HEK293 (cell line): ENCODE measurements at regions not wholly inside any gene's neighbourhood (a gene's known extent, or its start where the extent isn't known, plus 50 kb on each side); places are given as distances from the start of the nearest gene placed in this dataset.

Experiments
- CTCF ChIA-PET: fragments of 350-600 bp; formaldehyde crosslinking; extraction: SDS; loops from one replicate; lab custom pipeline; 2021; ENCODE audit warnings: antibody characterized with exemption; lab: Yijun Ruan, JAX
- POLR2A ChIA-PET: fragments of 300-600 bp; formaldehyde crosslinking; extraction: SDS; loops from one replicate; lab custom pipeline; 2020; ENCODE audit warnings: antibody characterized with exemption, inconsistent platforms; lab: Yijun Ruan, JAX
- H3K27ac ChIP-seq: fragments of 200-500 bp; sonication (Bioruptor generic); 2 replicates; pipeline ENCODE4 v1.5.1; 2014; ENCODE audit warnings: low read depth, low read length, control low read depth, inconsistent platforms; ENCODE audit errors: extremely low read depth
- H3K36me3 ChIP-seq, 2 experiments: fragments of 200-500 bp in 1 of 2; sonication (Bioruptor generic) in 1 of 2; 1 replicate in 1 of 2; 2 replicates in 1 of 2; pipeline ENCODE4 v1.5.1; 2014 to 2017; ENCODE audit warnings: inconsistent platforms in 2 of 2, low read length in 2 of 2; ENCODE audit not compliant: control insufficient read depth in 2 of 2, insufficient read depth in 1 of 2
- H3K4me1 ChIP-seq: fragments of 200-500 bp; sonication (Bioruptor generic); 2 replicates; pipeline ENCODE4 v1.5.1; 2014; ENCODE audit warnings: mild to moderate bottlenecking, low read length, inconsistent platforms; ENCODE audit not compliant: control insufficient read depth, insufficient read depth
- H3K4me3 ChIP-seq: 2 replicates; pipeline ENCODE4 v1.5.1; 2011; ENCODE audit warnings: low read depth, mild to moderate bottlenecking, control low read depth, low read length, moderate library complexity
- H3K9me3 ChIP-seq: fragments of 200-500 bp; sonication (Bioruptor generic); 2 replicates; pipeline ENCODE4 v1.5.1; 2014; ENCODE audit warnings: low read depth, low read length, inconsistent platforms; ENCODE audit not compliant: control insufficient read depth, insufficient read depth
- EGR2 ChIP-seq: fragments of 450-650 bp; formaldehyde crosslinking; IDR thresholded peaks from 2 replicates; pipeline ENCODE4 v1.5.1; 2016; ENCODE audit warnings: low read depth, missing biosample characterization, missing genetic modification characterization
- FEZF1 ChIP-seq: fragments of 450-650 bp; formaldehyde crosslinking; IDR thresholded peaks from 2 replicates; pipeline ENCODE4 v1.5.1; 2016; ENCODE audit warnings: missing biosample characterization, missing genetic modification characterization
- MEIS1 ChIP-seq: sonication (generic); formaldehyde crosslinking; IDR thresholded peaks from 2 replicates; pipeline ENCODE4 v1.8.1; 2022; ENCODE audit warnings: missing genetic modification reagents, mild to moderate bottlenecking, borderline replicate concordance
- SETDB1 ChIP-seq: IDR thresholded peaks from one replicate; pipeline ENCODE4 v1.6.1; 2017; ENCODE audit warnings: mild to moderate bottlenecking, low read length, moderate library complexity, mixed read lengths; ENCODE audit not compliant: insufficient read length
- ZBTB17 ChIP-seq: fragments of 450-650 bp; formaldehyde crosslinking; IDR thresholded peaks from 2 replicates; pipeline ENCODE4 v1.5.1; 2016; ENCODE audit warnings: missing biosample characterization, missing genetic modification characterization
- ZFP3 ChIP-seq: fragments of 450-650 bp; formaldehyde crosslinking; IDR thresholded peaks from 2 replicates; pipeline ENCODE4 v1.5.1; 2016; ENCODE audit warnings: low read depth, missing biosample characterization, missing genetic modification characterization
- ZNF138 ChIP-seq: fragments of 450-650 bp; formaldehyde crosslinking; IDR thresholded peaks from 2 replicates; pipeline ENCODE4 v1.5.1; 2016; ENCODE audit warnings: missing biosample characterization, missing genetic modification characterization, borderline replicate concordance
- ZNF248 ChIP-seq: fragments of 450-650 bp; formaldehyde crosslinking; IDR thresholded peaks from 2 replicates; pipeline ENCODE4 v1.5.1; 2017; ENCODE audit warnings: missing biosample characterization, missing genetic modification characterization
- ZNF311 ChIP-seq: fragments of 450-650 bp; formaldehyde crosslinking; IDR thresholded peaks from 2 replicates; pipeline ENCODE4 v1.5.1; 2017; ENCODE audit warnings: missing biosample characterization, missing genetic modification characterization, borderline replicate concordance
- ZNF324 ChIP-seq: fragments of 450-650 bp; formaldehyde crosslinking; IDR thresholded peaks from 2 replicates; pipeline ENCODE4 v1.5.1; 2016; ENCODE audit warnings: missing biosample characterization, missing genetic modification characterization
- ZNF561 ChIP-seq: fragments of 450-650 bp; IDR thresholded peaks from 2 replicates; pipeline ENCODE4 v1.5.1; 2018; ENCODE audit warnings: missing biosample characterization, missing genetic modification characterization, borderline replicate concordance
- ZNF571 ChIP-seq: fragments of 450-650 bp; formaldehyde crosslinking; IDR thresholded peaks from 2 replicates; pipeline ENCODE4 v1.5.0; 2017; ENCODE audit warnings: missing biosample characterization, missing genetic modification characterization
- TF ChIP-seq, protein P1 (sequence below): fragments of 450-650 bp; formaldehyde crosslinking; IDR thresholded peaks from 2 replicates; pipeline ENCODE4 v1.5.1; 2017; ENCODE audit warnings: missing biosample characterization, missing genetic modification characterization
- TF ChIP-seq, protein P2 (sequence below): fragments of 450-650 bp; formaldehyde crosslinking; IDR thresholded peaks from 2 replicates; pipeline ENCODE4 v1.5.1; 2016; ENCODE audit warnings: missing biosample characterization, missing genetic modification characterization, borderline replicate concordance
- TF ChIP-seq, protein P3 (sequence below): fragments of 450-650 bp; formaldehyde crosslinking; IDR thresholded peaks from 2 replicates; pipeline ENCODE4 v1.5.1; 2016; ENCODE audit warnings: missing biosample characterization, missing genetic modification characterization
- TF ChIP-seq, protein P4 (sequence below): fragments of 450-650 bp; formaldehyde crosslinking; IDR thresholded peaks from 2 replicates; pipeline ENCODE4 v1.5.1; 2017; ENCODE audit warnings: missing biosample characterization, mild to moderate bottlenecking, missing genetic modification characterization, moderate library complexity
- TF ChIP-seq, protein P5 (sequence below): fragments of 450-650 bp; formaldehyde crosslinking; optimal IDR thresholded peaks from 2 replicates; pipeline ENCODE3; 2016; ENCODE audit warnings: missing biosample characterization, mild to moderate bottlenecking, missing genetic modification characterization
- TF ChIP-seq, protein P6 (sequence below): fragments of 450-650 bp; IDR thresholded peaks from 2 replicates; pipeline ENCODE4 v1.5.1; 2018; ENCODE audit warnings: missing biosample characterization, mild to moderate bottlenecking, missing genetic modification characterization

DNA sequence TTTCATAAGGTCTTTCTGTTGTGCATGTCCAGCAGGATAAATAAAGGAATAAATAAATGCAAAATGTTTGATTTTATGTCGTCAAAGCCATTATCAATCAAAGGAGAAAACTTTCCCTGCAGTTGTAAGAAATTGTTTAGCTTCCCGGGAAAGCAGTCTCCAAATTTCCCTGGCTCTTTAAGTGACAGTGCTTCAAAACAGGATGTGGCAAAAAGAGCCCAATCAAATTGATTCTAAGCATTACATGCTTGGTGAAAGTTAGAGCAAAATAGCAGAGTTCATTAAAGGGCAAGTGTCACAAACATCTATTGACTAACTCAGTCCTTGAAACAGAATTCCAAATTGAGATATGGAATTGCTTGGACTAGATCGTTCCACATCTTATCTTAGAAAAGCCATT, 704.1 kb downstream of the PRELID2 start (continued):
- TF ChIP-seq ZFP3 (tag by site-specific recombination) (no peak), ZNF561 (no peak), ZNF311 (tag by site-specific recombination) (no peak), MEIS1 (no peak), ZNF248 (tag by site-specific recombination) (no peak), FEZF1 (tag by site-specific recombination) (no peak), ZNF138 (no peak), EGR2 (tag by site-specific recombination) (no peak), ZBTB17 (tag by site-specific recombination) (no peak), ZNF324 (tag by site-specific recombination) (no peak)
- TF ChIP-seq, protein P1, sequence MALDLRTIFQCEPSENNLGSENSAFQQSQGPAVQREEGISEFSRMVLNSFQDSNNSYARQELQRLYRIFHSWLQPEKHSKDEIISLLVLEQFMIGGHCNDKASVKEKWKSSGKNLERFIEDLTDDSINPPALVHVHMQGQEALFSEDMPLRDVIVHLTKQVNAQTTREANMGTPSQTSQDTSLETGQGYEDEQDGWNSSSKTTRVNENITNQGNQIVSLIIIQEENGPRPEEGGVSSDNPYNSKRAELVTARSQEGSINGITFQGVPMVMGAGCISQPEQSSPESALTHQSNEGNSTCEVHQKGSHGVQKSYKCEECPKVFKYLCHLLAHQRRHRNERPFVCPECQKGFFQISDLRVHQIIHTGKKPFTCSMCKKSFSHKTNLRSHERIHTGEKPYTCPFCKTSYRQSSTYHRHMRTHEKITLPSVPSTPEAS (tag by site-specific recombination): no peak
- TF ChIP-seq, protein P2, sequence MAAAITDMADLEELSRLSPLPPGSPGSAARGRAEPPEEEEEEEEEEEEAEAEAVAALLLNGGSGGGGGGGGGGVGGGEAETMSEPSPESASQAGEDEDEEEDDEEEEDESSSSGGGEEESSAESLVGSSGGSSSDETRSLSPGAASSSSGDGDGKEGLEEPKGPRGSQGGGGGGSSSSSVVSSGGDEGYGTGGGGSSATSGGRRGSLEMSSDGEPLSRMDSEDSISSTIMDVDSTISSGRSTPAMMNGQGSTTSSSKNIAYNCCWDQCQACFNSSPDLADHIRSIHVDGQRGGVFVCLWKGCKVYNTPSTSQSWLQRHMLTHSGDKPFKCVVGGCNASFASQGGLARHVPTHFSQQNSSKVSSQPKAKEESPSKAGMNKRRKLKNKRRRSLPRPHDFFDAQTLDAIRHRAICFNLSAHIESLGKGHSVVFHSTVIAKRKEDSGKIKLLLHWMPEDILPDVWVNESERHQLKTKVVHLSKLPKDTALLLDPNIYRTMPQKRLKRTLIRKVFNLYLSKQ (tag by site-specific recombination): no peak
- TF ChIP-seq, protein P3, sequence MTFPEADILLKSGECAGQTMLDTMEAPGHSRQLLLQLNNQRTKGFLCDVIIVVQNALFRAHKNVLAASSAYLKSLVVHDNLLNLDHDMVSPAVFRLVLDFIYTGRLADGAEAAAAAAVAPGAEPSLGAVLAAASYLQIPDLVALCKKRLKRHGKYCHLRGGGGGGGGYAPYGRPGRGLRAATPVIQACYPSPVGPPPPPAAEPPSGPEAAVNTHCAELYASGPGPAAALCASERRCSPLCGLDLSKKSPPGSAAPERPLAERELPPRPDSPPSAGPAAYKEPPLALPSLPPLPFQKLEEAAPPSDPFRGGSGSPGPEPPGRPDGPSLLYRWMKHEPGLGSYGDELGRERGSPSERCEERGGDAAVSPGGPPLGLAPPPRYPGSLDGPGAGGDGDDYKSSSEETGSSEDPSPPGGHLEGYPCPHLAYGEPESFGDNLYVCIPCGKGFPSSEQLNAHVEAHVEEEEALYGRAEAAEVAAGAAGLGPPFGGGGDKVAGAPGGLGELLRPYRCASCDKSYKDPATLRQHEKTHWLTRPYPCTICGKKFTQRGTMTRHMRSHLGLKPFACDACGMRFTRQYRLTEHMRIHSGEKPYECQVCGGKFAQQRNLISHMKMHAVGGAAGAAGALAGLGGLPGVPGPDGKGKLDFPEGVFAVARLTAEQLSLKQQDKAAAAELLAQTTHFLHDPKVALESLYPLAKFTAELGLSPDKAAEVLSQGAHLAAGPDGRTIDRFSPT (tag by site-specific recombination): no peak
- TF ChIP-seq, protein P4, sequence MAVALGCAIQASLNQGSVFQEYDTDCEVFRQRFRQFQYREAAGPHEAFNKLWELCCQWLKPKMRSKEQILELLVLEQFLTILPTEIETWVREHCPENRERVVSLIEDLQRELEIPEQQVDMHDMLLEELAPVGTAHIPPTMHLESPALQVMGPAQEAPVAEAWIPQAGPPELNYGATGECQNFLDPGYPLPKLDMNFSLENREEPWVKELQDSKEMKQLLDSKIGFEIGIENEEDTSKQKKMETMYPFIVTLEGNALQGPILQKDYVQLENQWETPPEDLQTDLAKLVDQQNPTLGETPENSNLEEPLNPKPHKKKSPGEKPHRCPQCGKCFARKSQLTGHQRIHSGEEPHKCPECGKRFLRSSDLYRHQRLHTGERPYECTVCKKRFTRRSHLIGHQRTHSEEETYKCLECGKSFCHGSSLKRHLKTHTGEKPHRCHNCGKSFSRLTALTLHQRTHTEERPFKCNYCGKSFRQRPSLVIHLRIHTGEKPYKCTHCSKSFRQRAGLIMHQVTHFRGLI (tag by site-specific recombination): no peak

DNA sequence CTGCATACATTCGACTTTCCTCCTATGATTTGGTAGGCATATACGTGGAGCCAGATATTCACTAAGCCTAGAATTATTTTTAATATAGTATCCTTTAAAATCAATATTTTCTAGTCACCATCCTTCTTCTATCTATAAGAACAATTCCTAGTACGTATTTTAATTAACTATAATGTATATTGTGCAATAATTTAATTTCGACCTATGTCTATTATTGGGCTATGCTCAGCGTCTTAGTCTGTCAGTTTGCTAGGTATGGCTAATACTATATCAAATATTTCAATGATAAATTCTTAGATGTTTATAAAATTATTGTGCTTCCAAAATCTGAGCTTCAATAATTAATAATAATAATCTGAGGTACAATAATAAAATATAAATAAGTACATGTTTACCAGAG, 705.3 kb downstream of the PRELID2 start:
- no peak overlapping the region for H3K4me3 ChIP-seq
- TF ChIP-seq ZNF571 (no peak), SETDB1 (no peak), EGR2 (tag by site-specific recombination) (no peak)
- TF ChIP-seq, protein P5, sequence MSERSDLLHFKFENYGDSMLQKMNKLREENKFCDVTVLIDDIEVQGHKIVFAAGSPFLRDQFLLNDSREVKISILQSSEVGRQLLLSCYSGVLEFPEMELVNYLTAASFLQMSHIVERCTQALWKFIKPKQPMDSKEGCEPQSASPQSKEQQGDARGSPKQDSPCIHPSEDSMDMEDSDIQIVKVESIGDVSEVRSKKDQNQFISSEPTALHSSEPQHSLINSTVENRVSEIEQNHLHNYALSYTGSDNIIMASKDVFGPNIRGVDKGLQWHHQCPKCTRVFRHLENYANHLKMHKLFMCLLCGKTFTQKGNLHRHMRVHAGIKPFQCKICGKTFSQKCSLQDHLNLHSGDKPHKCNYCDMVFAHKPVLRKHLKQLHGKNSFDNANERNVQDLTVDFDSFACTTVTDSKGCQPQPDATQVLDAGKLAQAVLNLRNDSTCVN (tag by site-specific recombination): no peak
- TF ChIP-seq, protein P6, sequence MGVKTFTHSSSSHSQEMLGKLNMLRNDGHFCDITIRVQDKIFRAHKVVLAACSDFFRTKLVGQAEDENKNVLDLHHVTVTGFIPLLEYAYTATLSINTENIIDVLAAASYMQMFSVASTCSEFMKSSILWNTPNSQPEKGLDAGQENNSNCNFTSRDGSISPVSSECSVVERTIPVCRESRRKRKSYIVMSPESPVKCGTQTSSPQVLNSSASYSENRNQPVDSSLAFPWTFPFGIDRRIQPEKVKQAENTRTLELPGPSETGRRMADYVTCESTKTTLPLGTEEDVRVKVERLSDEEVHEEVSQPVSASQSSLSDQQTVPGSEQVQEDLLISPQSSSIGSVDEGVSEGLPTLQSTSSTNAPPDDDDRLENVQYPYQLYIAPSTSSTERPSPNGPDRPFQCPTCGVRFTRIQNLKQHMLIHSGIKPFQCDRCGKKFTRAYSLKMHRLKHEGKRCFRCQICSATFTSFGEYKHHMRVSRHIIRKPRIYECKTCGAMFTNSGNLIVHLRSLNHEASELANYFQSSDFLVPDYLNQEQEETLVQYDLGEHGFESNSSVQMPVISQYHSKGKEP: no peak
- no peak overlapping the region for H3K27ac ChIP-seq
- H3K9me3 ChIP-seq: no peaks in the 10 kb centered on the region
- ChIA-PET CTCF (no interaction called here), POLR2A (no interaction called here)
- no peaks in the 10 kb centered on the region for H3K4me1 ChIP-seq
- no peaks in the 10 kb centered on the region for H3K36me3 ChIP-seq
